Vagina (tissue), 2 donors: ENCODE measurements at regions not wholly inside any gene's neighbourhood (a gene's known extent, or its start where the extent isn't known, plus 50 kb on each side); places are given as distances from the start of the nearest gene placed in this dataset.
"Not testable (repeated sequence)": the region's sequence is repeated elsewhere in the genome, so short reads cannot be mapped to it uniquely, and the experiment has no call there.

Experiments
- POLR2A ChIP-seq, 2 donors: fragments of 450-650 bp; IDR thresholded peaks; one replicate each; pipeline ENCODE4 v1.6.1; 2017; ENCODE audit warnings: antibody characterized with exemption in 2 of 2, mild to moderate bottlenecking in 2 of 2, moderate library complexity in 2 of 2
- POLR2AphosphoS5 ChIP-seq, 2 donors: sonication (generic); formaldehyde crosslinking; IDR thresholded peaks; one replicate each; pipeline ENCODE4 v1.9.0; 2017; ENCODE audit warnings: antibody characterized with exemption in 2 of 2, mild to moderate bottlenecking in 2 of 2, low read depth in 1 of 2; ENCODE audit not compliant: insufficient read depth in 1 of 2
- TF ChIP-seq, protein P1 (sequence below), 3 experiments: fragments of 450-650 bp in 2 of 3; fragments of 200-600 bp in 1 of 3; sonication (generic) in 1 of 3; IDR thresholded peaks; one replicate each; pipeline ENCODE4 v1.5.1; 2017 to 2019; ENCODE audit warnings: antibody characterized with exemption in 3 of 3, mild to moderate bottlenecking in 2 of 3, moderate library complexity in 2 of 3

DNA sequence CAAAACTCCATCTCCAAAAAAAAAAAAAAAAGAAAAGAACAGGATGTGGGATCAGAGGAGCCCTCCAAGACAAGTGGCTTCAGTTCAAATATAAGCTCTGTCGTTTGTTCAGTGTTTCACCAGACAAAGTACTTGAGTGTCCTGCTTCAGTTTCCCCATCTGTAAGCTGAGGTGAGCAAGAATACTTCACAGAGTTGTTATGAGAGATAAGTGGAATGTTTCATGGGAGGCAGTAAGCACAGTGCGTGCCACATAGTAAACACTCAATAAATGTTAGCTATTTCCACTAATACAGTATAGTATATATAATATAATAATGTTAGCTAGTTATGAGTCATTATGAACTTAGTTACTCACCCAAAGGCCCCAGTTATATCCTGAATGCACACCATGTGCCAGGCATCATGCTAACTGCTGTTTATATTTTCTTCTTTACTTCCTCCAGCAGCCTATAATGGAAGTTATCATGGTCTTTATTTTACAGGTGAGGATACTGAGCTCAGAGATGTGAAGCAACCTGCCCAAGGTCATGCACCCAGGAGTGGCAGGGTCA, 162.5 kb downstream of the NPIPA8 start:
- TF ChIP-seq, protein P1, sequence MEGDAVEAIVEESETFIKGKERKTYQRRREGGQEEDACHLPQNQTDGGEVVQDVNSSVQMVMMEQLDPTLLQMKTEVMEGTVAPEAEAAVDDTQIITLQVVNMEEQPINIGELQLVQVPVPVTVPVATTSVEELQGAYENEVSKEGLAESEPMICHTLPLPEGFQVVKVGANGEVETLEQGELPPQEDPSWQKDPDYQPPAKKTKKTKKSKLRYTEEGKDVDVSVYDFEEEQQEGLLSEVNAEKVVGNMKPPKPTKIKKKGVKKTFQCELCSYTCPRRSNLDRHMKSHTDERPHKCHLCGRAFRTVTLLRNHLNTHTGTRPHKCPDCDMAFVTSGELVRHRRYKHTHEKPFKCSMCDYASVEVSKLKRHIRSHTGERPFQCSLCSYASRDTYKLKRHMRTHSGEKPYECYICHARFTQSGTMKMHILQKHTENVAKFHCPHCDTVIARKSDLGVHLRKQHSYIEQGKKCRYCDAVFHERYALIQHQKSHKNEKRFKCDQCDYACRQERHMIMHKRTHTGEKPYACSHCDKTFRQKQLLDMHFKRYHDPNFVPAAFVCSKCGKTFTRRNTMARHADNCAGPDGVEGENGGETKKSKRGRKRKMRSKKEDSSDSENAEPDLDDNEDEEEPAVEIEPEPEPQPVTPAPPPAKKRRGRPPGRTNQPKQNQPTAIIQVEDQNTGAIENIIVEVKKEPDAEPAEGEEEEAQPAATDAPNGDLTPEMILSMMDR (IDR thresholded peaks at IDR 0.05), result not testable (repeated sequence)
- TF ChIP-seq POLR2AphosphoS5 (IDR thresholded peaks at IDR 0.05; ENCODE audit: insufficient read depth in 1 of 2, low read depth in 1 of 2); POLR2A (IDR thresholded peaks at IDR 0.05): not testable (repeated sequence)
